Muscle of leg (tissue), 3 donors: ENCODE measurements at regions not wholly inside any gene's neighbourhood (a gene's known extent, or its start where the extent isn't known, plus 50 kb on each side); places are given as distances from the start of the nearest gene placed in this dataset.

ENCODE experiments used
- DNase-seq: peaks from one replicate; pipeline ENCODE4 v3.0.0; 2013
- H3K27ac ChIP-seq: one replicate; pipeline ENCODE4 v1.5.1; 2013; ENCODE audit warnings: mild to moderate bottlenecking, low read length, control low read depth
- H3K27me3 ChIP-seq: one replicate; pipeline ENCODE4 v1.6.1; 2013; ENCODE audit warnings: low read length; ENCODE audit not compliant: control insufficient read depth, insufficient read depth
- H3K36me3 ChIP-seq: one replicate; pipeline ENCODE4 v1.6.1; 2013; ENCODE audit warnings: low read length; ENCODE audit not compliant: control insufficient read depth, insufficient read depth
- H3K4me1 ChIP-seq: one replicate; pipeline ENCODE4 v1.6.1; 2013; ENCODE audit warnings: low read length; ENCODE audit not compliant: control insufficient read depth, insufficient read depth
- H3K4me3 ChIP-seq: one replicate; pipeline ENCODE4 v1.5.1; 2013; ENCODE audit warnings: low read length, control low read depth
- H3K9me3 ChIP-seq: replicated peaks from 2 replicates; pipeline ENCODE4 v1.6.1; 2013; ENCODE audit warnings: low read depth, low read length; ENCODE audit not compliant: control insufficient read depth
- WGBS: methylation state at CpG from one replicate; pipeline ENCODE4 v1.1.5; 2013; ENCODE audit warnings: missing lambda C conversion rate; ENCODE audit not compliant: insufficient coverage; 5-methylcytosine and 5-hydroxymethylcytosine counted together

GRCh38 chr18:78154444-78154843 lies 825.2 kb upstream of the SALL3 start:
- WGBS: 74% methylated on average over 9 of the region's 9 CpGs
- Histone ChIP-seq H3K9me3 (no peaks in the 10 kb centered on the region), H3K27me3 (no peaks in the 10 kb centered on the region), H3K4me1 (no peaks in the 10 kb centered on the region), H3K4me3 (no peak overlapping the region), H3K27ac (no peak overlapping the region), H3K36me3 (no peaks in the 10 kb centered on the region)
- no peak for DNase-seq

- Histone ChIP-seq H3K27ac (no peak overlapping the region), H3K4me1 (no peaks in the 10 kb centered on the region), H3K9me3 (no peaks in the 10 kb centered on the region), H3K4me3 (no peak overlapping the region), H3K27me3 (no peaks in the 10 kb centered on the region), H3K36me3 (no peaks in the 10 kb centered on the region)
- no peak for DNase-seq
- no CpG with 5 or more reads among the region's 4 CpGs for WGBS
These were observed 824.8 kb upstream of the SALL3 start for GRCh38 chr18:78154853-78155252.

- Histone ChIP-seq H3K36me3 (no peaks in the 10 kb centered on the region), H3K27ac (no peak overlapping the region), H3K27me3 (peaks cover 3% of the 10 kb centered on the region), H3K9me3 (no peaks in the 10 kb centered on the region), H3K4me3 (no peak overlapping the region), H3K4me1 (no peaks in the 10 kb centered on the region)
- no CpG with 5 or more reads among the region's 1 CpG for WGBS
- no peak for DNase-seq
These were observed 823.2 kb upstream of the SALL3 start for GRCh38 chr18:78156466-78156865.

GRCh38 chr18:78158943-78159342 lies 820.7 kb upstream of the SALL3 start:
- no peaks in the 10 kb centered on the region for H3K9me3 ChIP-seq
- H3K27me3 ChIP-seq: peaks cover 3% of the 10 kb centered on the region
- DNase-seq: no peak
- 84% methylated on average over 17 of the region's 17 CpGs for WGBS
- no peaks in the 10 kb centered on the region for H3K36me3 ChIP-seq
- H3K27ac ChIP-seq: no peak overlapping the region
- no peaks in the 10 kb centered on the region for H3K4me1 ChIP-seq
- H3K4me3 ChIP-seq: no peak overlapping the region

GRCh38 chr18:78159397-78159796 lies 820.2 kb upstream of the SALL3 start:
- Histone ChIP-seq H3K4me1 (no peaks in the 10 kb centered on the region), H3K36me3 (no peaks in the 10 kb centered on the region), H3K27me3 (peaks cover 3% of the 10 kb centered on the region), H3K9me3 (no peaks in the 10 kb centered on the region), H3K27ac (no peak overlapping the region), H3K4me3 (no peak overlapping the region)
- WGBS: 86% methylated on average over 8 of the region's 8 CpGs
- DNase-seq: no peak

- no peaks in the 10 kb centered on the region for H3K4me1 ChIP-seq
- no peaks in the 10 kb centered on the region for H3K9me3 ChIP-seq
- no peak for DNase-seq
- H3K36me3 ChIP-seq: no peaks in the 10 kb centered on the region
- H3K4me3 ChIP-seq: no peak overlapping the region
- H3K27ac ChIP-seq: no peak overlapping the region
- WGBS: 76% methylated on average over 6 of the region's 11 CpGs
- peaks cover 3% of the 10 kb centered on the region for H3K27me3 ChIP-seq
These were observed 818.5 kb upstream of the SALL3 start for GRCh38 chr18:78160961-78161656.

- Histone ChIP-seq H3K27me3 (peaks cover 3% of the 10 kb centered on the region), H3K27ac (no peak overlapping the region), H3K4me1 (no peaks in the 10 kb centered on the region), H3K36me3 (no peaks in the 10 kb centered on the region), H3K4me3 (no peak overlapping the region), H3K9me3 (no peaks in the 10 kb centered on the region)
- 75% methylated on average over 5 of the region's 7 CpGs for WGBS
- no peak for DNase-seq
These were observed 814.1 kb upstream of the SALL3 start for GRCh38 chr18:78165525-78165924.

GRCh38 chr18:78168526-78168925 lies 811.1 kb upstream of the SALL3 start:
- Histone ChIP-seq H3K9me3 (no peaks in the 10 kb centered on the region), H3K27ac (no peak overlapping the region), H3K36me3 (no peaks in the 10 kb centered on the region), H3K4me1 (no peaks in the 10 kb centered on the region), H3K27me3 (no peaks in the 10 kb centered on the region), H3K4me3 (no peak overlapping the region)
- DNase-seq: no peak
- WGBS: no CpG with 5 or more reads among the region's 1 CpG

GRCh38 chr18:78169174-78169864 lies 810.3 kb upstream of the SALL3 start:
- Histone ChIP-seq H3K27me3 (no peaks in the 10 kb centered on the region), H3K4me1 (no peaks in the 10 kb centered on the region), H3K4me3 (no peak overlapping the region), H3K9me3 (no peaks in the 10 kb centered on the region), H3K27ac (no peak overlapping the region), H3K36me3 (no peaks in the 10 kb centered on the region)
- 75% methylated on average over 4 of the region's 13 CpGs for WGBS
- no peak for DNase-seq

GRCh38 chr18:78171954-78172353 lies 807.7 kb upstream of the SALL3 start:
- H3K9me3 ChIP-seq: no peaks in the 10 kb centered on the region
- no peaks in the 10 kb centered on the region for H3K4me1 ChIP-seq
- H3K36me3 ChIP-seq: no peaks in the 10 kb centered on the region
- no peaks in the 10 kb centered on the region for H3K27me3 ChIP-seq
- 86% methylated on average over 2 of the region's 6 CpGs for WGBS
- no peak for DNase-seq
- no peak overlapping the region for H3K27ac ChIP-seq
- no peak overlapping the region for H3K4me3 ChIP-seq
